Stomach (tissue), 4 donors: ENCODE measurements at regions not wholly inside any gene's neighbourhood (a gene's known extent, or its start where the extent isn't known, plus 50 kb on each side); places are given as distances from the start of the nearest gene placed in this dataset.

Experiments used
- CTCF ChIP-seq, 7 experiments: fragments of 450-650 bp in 4 of 7; fragments of 200-600 bp in 3 of 7; sonication (generic) in 3 of 7; IDR thresholded peaks; one replicate each; pipeline ENCODE4 v1.5.1; 2016 to 2019; ENCODE audit warnings: antibody characterized with exemption in 7 of 7, control low read depth in 2 of 7, mild to moderate bottlenecking in 1 of 7
- EP300 ChIP-seq: sonication (generic); formaldehyde crosslinking; IDR thresholded peaks from one replicate; pipeline ENCODE4 v1.6.1; 2017; ENCODE audit warnings: antibody characterized with exemption
- POLR2A ChIP-seq, 4 donors: fragments of 450-650 bp; IDR thresholded peaks; one replicate each; pipeline ENCODE4 v1.6.1; 2016; ENCODE audit warnings: antibody characterized with exemption in 4 of 4, control low read depth in 2 of 4, mild to moderate bottlenecking in 1 of 4, moderate library complexity in 1 of 4
- POLR2AphosphoS5 ChIP-seq, 3 donors: sonication (generic); formaldehyde crosslinking; IDR thresholded peaks; one replicate each; pipeline ENCODE4 v1.6.1; 2016; ENCODE audit warnings: antibody characterized with exemption in 3 of 3

GRCh38 chr7:25930492-25931048, 221.4 kb upstream of the NFE2L3 start:
- TF ChIP-seq CTCF (IDR thresholded peaks at IDR 0.05) (no peak), POLR2A (IDR thresholded peaks at IDR 0.05) (no peak), EP300 (no peak), POLR2AphosphoS5 (IDR thresholded peaks at IDR 0.05) (no peak)
